ENCODE measurements at regions not wholly inside any gene's neighbourhood (a gene's known extent, or its start where the extent isn't known, plus 50 kb on each side); places are given as distances from the start of the nearest gene placed in this dataset.

DNA sequence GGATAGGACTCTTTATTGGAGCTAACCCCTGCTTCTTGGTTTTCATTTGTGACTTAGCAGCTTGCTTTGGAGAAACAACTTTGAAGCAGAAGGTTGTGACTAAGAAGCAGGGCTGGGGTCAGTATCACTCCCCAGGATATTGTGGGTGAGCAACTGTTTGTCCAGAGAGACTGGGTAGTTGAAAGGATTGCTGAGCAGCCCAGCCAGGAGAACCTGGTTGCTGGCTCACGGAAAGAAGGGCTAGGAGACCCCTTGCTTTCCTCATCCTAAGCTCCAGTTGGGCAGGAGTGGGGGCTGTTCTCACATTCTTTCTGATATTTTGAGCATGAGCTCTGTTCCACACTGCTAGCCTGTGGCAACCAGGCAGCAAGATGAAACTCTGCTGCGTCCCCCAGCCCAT, 151.2 kb downstream of the CBLN1 start:
- DNase-seq (ENCODE audit: low read depth) = no peak
- H3K4me3 ChIP-seq (ENCODE audit: low read depth, low read length) = no peak overlapping the region
- TF ChIP-seq, protein P1, sequence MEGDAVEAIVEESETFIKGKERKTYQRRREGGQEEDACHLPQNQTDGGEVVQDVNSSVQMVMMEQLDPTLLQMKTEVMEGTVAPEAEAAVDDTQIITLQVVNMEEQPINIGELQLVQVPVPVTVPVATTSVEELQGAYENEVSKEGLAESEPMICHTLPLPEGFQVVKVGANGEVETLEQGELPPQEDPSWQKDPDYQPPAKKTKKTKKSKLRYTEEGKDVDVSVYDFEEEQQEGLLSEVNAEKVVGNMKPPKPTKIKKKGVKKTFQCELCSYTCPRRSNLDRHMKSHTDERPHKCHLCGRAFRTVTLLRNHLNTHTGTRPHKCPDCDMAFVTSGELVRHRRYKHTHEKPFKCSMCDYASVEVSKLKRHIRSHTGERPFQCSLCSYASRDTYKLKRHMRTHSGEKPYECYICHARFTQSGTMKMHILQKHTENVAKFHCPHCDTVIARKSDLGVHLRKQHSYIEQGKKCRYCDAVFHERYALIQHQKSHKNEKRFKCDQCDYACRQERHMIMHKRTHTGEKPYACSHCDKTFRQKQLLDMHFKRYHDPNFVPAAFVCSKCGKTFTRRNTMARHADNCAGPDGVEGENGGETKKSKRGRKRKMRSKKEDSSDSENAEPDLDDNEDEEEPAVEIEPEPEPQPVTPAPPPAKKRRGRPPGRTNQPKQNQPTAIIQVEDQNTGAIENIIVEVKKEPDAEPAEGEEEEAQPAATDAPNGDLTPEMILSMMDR (IDR thresholded peaks at IDR 0.05; ENCODE audit: control insufficient read depth, extremely low read depth, insufficient read depth) = no peak

DNA sequence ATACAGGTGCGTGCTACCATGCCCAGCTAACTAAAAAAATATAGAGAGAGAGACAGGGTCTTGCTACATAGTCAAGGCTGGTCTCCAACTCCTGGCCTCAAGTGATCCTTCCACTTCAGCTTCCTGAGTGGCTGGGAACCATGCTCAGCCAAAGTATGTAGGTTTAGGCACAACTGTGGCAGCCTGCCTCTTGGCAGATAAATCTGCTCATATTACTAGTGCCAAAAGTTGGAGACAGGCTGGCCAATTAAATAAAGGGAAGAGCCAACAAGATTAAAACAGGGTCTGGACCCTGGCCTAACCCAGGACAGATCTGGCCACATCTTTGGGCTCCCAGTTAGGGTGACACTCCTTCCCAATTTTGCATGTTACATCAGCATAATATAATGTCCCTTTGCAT, 151.7 kb downstream of the CBLN1 start:
- H3K4me3 ChIP-seq (ENCODE audit: low read depth, low read length) = no peak overlapping the region
- TF ChIP-seq, protein P1 (IDR thresholded peaks at IDR 0.05; ENCODE audit: control insufficient read depth, extremely low read depth, insufficient read depth) = no peak
- no peak for DNase-seq (ENCODE audit: low read depth)

DNA sequence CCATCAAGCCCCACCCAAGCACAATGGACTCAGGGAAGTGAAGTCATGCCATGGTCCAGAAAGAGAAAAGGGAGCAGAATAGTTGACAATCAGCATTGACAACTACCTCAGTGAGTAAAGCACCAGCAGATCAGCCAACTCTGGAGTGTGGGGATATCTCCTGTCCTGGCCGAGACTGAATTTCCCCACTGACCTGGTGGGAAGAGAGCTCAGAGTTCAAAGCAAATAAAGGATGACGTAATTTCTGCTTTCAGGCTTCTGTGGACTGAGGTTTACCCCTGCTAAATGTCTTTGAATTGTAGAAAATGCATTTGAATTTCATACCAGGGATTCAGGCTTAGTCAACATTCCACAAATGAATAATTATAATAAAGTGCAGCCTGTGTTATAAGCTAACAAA, 152.9 kb downstream of the CBLN1 start:
- no peak overlapping the region for H3K4me3 ChIP-seq (ENCODE audit: low read depth, low read length)
- TF ChIP-seq, protein P1 (IDR thresholded peaks at IDR 0.05; ENCODE audit: control insufficient read depth, extremely low read depth, insufficient read depth) = no peak
- DNase-seq (ENCODE audit: low read depth) = no peak

DNA sequence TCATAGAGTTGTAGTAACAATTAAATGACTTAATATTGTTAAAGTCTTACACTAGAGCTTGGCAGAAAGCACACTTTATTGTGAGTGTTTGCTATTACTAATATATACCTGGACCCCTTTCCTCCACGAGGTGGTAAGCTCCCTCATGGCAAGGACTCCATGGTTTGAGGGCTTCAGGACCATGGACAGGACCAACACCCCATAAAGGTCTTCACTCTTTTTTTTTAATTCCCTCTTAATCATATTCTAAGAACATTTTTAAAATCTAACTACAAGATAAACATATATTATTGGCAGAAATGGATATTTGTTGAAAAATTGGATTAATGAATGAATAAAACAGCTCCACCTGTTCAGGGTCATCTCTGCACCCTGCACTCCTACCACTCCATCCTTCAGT, 154.5 kb downstream of the CBLN1 start:
- TF ChIP-seq, protein P1 (IDR thresholded peaks at IDR 0.05; ENCODE audit: control insufficient read depth, extremely low read depth, insufficient read depth) = no peak
- DNase-seq (ENCODE audit: low read depth) = no peak
- H3K4me3 ChIP-seq (ENCODE audit: low read depth, low read length) = no peak overlapping the region

DNA sequence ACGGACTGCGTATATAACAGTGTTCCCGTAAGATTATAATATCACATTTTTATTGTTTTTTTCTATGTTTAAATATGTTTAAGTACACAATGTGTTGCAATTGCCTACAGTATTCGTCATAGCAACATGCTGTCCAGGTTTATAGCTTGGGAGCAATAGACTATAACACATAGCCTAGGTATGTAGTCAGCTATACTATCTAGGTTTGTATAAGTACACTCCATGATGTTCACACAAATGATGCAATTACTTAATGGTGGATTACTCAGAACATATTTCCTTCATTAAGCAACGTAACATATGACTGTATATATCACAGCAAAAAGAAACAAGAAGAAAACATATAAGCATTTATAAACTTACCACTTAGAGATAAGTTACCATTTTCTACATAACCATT, 160.0 kb downstream of the CBLN1 start:
- H3K4me3 ChIP-seq (ENCODE audit: low read depth, low read length) = no peak overlapping the region
- no peak for DNase-seq (ENCODE audit: low read depth)
- TF ChIP-seq, protein P1 (IDR thresholded peaks at IDR 0.05; ENCODE audit: control insufficient read depth, extremely low read depth, insufficient read depth) = no peak

DNA sequence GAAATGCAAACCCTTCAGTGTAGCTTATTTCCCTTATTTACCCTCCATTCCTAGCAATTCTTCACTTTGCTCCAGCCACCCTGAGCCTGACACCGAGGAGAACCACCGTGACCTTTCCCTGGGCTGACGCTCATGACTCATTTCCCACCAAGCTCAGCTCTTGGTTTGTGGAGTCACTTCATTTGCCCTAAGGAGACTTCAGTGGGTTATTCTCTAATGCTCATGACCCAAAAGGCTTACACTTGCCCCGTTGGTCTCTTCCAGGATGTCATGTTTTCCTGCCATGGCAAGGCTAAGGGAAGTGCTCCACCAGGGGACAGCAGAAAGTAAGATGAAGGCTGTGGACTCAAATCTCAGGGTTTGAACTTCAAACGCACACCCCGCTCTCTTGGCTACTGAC, 161.0 kb downstream of the CBLN1 start:
- no peak overlapping the region for H3K4me3 ChIP-seq (ENCODE audit: low read depth, low read length)
- TF ChIP-seq, protein P1 (IDR thresholded peaks at IDR 0.05; ENCODE audit: control insufficient read depth, extremely low read depth, insufficient read depth) = no peak
- DNase-seq (ENCODE audit: low read depth) = no peak

DNA sequence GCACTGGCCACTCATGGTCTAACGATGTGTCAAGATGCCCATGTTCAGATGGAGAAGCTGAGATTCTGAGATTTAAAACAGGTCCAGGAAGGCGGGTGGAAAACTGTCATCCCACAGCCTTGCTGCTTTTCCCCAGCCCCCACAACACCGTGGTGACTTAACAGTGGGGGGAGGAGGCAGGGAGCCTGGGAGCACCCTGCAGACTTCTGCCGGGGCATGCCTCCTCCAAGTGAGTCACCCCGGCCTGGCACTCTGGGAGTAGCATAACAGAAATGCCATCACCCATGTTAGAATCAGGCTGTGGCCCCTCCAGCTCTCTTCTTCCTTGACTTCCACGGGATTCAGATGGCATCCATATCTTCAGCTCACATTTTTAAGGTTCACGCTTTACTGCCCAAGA, 164.8 kb downstream of the CBLN1 start:
- DNase-seq (ENCODE audit: low read depth) = no peak
- H3K4me3 ChIP-seq (ENCODE audit: low read depth, low read length) = no peak overlapping the region
- TF ChIP-seq, protein P1 (IDR thresholded peaks at IDR 0.05; ENCODE audit: control insufficient read depth, extremely low read depth, insufficient read depth) = no peak
